Hypothalamus (tissue), 51 donors: ENCODE measurements at regions not wholly inside any gene's neighbourhood (a gene's known extent, or its start where the extent isn't known, plus 50 kb on each side); places are given as distances from the start of the nearest gene placed in this dataset.

ENCODE experiments used
- DNase-seq, 51 donors: peaks; one replicate each; lab custom pipeline; 2025; lab: John Stamatoyannopoulos, UW

GRCh38 chr10:69738858-69739435 is 62.8 kb upstream of the COL13A1 start:
- no peak for DNase-seq

DNA sequence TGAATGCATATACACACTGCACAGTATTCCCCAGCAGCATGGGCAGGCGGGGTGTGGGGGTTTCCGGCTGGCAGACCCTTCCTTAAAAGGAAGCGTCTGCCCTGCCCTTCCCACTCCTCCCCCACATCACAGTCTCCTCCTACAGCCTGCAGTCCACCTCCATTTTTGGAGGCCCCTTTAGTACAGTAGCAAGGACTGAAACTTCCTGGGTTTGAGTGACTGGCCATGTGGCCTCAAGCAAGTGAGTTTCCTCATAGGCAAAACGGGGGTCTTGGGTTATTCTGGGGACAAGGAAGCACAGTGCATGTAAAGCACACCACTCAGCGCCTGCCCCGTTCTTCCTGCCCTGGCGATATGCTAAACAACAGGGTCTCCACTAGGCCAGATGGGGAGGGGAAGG is 62.1 kb upstream of the COL13A1 start:
- DNase-seq = no peak

- no peak for DNase-seq
Observed at GRCh38 chr10:69740126-69740525, 61.6 kb upstream of the COL13A1 start.

GRCh38 chr10:69741252-69741651 is 60.5 kb upstream of the COL13A1 start:
- no peak for DNase-seq

DNA sequence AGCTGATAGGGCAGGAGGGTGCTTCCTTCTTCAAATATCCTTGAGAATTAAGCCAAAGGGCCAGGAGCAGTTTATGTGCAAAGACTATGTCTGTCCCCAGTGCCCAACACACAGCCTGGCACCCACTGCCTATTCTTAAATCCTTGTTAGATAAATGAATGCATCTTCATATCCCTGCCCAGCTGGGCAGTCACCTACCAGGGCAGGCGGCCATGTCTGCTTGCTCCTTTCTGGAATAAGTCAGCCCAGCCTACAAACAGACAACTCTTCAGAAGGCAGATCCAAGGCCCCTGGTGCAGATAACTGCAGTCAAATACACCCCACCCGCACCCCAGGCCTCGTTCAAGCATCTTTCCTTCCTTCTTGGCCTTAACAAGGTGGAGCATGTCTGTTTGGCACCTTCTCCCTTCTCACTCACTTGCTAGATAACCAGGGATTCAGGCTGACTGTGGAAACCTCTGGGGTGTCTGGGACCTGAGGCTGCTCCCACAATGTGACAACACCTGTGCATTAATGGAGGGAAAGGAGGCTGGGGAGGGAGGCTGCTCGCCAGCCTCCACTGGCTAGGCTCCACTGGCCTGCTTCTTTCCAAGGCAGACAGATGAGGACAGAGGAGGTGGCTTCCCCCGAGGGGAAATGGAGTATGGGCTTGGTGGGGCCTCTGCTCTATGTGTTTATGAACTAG is 59.9 kb upstream of the COL13A1 start:
- DNase-seq = no peak

GRCh38 chr10:69742356-69742695 is 59.4 kb upstream of the COL13A1 start:
- DNase-seq = no peak

DNA sequence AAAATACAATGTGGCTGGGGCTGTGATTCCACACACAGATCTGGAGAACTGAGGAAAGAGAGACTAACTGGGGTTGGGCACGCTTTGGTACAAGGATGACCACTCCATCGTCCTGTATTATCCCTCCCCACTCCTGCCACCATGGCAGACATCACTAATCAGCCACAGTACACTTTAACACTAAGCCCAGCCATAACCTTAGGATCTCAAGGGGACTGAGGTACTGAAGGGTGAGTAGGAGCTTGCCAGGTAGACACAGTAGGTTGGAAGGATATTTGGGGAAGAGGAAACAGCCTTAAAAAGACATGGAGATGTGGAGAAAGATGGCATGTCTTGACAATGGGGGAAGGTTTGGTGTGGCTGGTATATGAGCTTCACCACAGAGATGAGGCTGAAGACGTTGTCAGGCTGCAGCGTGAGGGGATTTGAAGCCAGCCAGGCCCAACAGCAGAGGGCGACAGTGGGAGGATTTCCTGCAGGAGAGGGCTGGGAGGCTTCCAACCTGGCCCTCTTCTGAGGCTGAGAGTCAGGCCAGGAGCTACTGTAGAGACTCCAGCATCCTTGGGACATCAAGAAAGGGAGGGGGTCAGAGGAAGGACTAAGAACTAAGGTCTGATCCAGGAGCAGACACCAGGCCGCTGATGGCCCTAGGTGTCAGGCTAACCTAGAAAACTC is 58.6 kb upstream of the COL13A1 start:
- DNase-seq = peak in 5 of 51 donors; percentile 8 to 21 (median 10)

GRCh38 chr10:69744971-69745370 is 56.7 kb upstream of the COL13A1 start:
- DNase-seq = no peak

- no peak for DNase-seq
Observed at GRCh38 chr10:69745698-69746097, 56.0 kb upstream of the COL13A1 start.

GRCh38 chr10:69747179-69747578 is 54.5 kb upstream of the COL13A1 start:
- no peak for DNase-seq

- DNase-seq = peak in 1 of 51 donors; percentile 25
Observed at GRCh38 chr10:69748621-69749020, 53.1 kb upstream of the COL13A1 start.

DNA sequence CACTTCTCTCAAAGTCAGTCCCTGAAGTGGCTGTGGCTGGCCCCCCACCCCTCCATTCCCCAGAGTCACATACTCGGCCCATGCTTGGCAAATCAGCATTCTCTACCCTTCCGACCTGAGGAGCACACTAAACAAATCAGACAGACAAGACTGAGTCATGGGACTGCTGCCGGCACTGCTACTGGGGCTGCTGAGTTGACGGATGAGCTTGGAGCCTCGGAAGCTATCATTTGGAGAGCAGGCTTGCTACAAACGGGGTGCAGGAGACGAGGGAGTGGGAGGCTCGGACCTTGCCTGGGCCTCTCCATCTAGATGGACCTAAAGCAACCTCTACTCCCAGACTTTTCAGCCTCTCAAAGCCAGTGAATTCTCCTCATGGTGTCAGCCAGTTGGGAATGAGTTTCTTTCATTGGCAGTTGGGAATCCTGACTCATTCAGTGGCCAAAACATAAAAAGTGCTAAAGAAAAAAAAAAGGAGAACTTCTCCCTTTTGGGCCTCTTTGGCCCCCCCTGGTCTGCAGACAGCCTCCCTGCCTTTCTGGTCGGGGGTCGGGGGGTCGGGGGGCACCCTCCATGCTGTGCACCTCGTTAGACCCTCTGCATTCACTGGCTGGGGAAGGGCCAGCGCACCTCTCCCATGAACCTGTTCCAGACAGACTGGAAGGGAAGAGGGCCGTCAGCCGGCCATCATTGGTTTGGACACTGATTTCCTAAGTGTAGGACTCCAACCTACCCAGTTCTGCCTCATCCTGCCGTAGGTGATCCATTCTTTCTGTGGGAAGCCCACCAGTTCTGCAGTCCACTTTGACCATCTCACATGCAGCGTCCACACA is 52.3 kb upstream of the COL13A1 start:
- no peak for DNase-seq

DNA sequence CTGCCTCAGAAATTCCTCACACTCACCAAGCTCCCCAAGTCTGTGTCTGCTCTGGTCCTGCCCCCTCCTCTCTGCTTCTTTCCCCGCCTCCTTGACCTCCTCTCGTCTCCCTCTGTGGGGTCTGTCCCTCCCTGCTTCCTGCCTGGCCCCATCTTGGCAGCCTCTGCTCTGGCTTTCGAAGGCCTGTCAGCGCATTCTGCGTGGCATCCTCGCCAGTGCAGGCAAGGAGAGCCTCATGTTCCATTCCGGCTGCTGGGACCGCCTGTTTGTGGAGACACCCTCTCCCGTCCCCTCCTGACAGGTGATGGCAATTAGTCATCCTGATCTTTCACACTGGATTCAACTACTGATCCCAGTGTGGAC is 51.7 kb upstream of the COL13A1 start:
- no peak for DNase-seq

DNA sequence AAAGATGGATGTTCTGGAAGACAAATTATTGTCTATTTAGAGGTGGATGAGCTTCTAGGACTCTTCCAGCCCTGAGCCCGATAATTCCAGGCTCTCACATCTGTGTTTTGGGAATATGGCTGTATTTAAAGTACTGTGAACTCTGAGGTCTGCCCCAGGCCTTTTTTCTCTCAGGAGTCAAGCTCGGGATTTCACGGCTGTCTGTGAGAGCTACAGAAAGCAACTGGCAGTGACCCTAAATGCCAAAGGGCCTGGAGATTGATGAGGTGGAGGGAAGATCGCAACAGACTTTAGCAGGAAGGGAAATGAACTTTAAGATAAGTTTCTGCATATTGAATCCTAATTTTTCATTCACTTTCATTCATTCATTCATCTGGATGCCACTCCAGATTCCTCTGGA is 51.0 kb upstream of the COL13A1 start:
- no peak for DNase-seq

GRCh38 chr10:69751214-69751613 is 50.5 kb upstream of the COL13A1 start:
- DNase-seq = no peak
